ENCODE measurements at regions not wholly inside any gene's neighbourhood (a gene's known extent, or its start where the extent isn't known, plus 50 kb on each side); places are given as distances from the start of the nearest gene placed in this dataset.

DNA sequence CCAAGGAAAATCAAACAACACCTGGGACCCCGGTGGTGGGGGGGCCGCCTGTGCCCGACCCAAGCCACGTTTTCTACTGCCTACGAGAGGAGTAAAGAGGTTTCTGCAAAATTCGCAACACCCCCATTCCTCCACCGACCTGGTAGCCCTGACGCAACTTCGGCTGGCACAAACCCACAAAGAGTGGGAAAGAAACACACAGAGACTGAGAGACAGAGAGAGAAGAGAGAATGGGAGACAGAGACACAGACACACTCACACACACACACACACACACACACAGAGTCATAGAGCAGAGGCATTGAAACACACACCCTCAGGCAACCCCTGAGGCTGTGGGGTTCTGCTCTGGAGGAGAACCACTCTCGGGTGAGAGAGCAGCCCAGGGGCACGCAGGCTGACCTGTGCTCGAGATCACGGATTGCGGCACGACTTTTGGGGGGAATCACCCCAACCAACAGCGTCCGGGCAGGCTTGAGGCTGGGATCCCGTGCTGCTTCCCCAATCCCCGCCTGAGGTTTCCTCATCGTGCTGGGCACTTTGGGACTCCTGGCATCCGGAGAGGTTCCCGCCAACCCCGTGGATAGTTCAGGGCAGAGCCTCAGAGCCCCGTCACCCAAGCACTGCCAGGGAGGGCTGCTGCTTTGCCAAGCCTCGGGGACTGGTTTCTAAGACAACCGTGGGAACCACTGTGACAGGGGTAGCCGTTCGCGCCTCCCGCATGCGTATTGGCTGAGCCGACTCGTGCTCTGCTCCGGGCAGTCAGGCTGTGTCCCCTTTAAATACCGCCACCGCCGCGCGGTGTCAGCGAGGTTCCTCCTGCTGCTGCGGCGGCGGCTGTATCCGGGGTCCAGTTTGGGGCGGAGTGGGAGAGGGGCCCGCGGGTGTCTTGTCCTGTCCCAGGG lies 682.4 kb upstream of the TPTE start (continued):
- TF ChIP-seq, protein P1, sequence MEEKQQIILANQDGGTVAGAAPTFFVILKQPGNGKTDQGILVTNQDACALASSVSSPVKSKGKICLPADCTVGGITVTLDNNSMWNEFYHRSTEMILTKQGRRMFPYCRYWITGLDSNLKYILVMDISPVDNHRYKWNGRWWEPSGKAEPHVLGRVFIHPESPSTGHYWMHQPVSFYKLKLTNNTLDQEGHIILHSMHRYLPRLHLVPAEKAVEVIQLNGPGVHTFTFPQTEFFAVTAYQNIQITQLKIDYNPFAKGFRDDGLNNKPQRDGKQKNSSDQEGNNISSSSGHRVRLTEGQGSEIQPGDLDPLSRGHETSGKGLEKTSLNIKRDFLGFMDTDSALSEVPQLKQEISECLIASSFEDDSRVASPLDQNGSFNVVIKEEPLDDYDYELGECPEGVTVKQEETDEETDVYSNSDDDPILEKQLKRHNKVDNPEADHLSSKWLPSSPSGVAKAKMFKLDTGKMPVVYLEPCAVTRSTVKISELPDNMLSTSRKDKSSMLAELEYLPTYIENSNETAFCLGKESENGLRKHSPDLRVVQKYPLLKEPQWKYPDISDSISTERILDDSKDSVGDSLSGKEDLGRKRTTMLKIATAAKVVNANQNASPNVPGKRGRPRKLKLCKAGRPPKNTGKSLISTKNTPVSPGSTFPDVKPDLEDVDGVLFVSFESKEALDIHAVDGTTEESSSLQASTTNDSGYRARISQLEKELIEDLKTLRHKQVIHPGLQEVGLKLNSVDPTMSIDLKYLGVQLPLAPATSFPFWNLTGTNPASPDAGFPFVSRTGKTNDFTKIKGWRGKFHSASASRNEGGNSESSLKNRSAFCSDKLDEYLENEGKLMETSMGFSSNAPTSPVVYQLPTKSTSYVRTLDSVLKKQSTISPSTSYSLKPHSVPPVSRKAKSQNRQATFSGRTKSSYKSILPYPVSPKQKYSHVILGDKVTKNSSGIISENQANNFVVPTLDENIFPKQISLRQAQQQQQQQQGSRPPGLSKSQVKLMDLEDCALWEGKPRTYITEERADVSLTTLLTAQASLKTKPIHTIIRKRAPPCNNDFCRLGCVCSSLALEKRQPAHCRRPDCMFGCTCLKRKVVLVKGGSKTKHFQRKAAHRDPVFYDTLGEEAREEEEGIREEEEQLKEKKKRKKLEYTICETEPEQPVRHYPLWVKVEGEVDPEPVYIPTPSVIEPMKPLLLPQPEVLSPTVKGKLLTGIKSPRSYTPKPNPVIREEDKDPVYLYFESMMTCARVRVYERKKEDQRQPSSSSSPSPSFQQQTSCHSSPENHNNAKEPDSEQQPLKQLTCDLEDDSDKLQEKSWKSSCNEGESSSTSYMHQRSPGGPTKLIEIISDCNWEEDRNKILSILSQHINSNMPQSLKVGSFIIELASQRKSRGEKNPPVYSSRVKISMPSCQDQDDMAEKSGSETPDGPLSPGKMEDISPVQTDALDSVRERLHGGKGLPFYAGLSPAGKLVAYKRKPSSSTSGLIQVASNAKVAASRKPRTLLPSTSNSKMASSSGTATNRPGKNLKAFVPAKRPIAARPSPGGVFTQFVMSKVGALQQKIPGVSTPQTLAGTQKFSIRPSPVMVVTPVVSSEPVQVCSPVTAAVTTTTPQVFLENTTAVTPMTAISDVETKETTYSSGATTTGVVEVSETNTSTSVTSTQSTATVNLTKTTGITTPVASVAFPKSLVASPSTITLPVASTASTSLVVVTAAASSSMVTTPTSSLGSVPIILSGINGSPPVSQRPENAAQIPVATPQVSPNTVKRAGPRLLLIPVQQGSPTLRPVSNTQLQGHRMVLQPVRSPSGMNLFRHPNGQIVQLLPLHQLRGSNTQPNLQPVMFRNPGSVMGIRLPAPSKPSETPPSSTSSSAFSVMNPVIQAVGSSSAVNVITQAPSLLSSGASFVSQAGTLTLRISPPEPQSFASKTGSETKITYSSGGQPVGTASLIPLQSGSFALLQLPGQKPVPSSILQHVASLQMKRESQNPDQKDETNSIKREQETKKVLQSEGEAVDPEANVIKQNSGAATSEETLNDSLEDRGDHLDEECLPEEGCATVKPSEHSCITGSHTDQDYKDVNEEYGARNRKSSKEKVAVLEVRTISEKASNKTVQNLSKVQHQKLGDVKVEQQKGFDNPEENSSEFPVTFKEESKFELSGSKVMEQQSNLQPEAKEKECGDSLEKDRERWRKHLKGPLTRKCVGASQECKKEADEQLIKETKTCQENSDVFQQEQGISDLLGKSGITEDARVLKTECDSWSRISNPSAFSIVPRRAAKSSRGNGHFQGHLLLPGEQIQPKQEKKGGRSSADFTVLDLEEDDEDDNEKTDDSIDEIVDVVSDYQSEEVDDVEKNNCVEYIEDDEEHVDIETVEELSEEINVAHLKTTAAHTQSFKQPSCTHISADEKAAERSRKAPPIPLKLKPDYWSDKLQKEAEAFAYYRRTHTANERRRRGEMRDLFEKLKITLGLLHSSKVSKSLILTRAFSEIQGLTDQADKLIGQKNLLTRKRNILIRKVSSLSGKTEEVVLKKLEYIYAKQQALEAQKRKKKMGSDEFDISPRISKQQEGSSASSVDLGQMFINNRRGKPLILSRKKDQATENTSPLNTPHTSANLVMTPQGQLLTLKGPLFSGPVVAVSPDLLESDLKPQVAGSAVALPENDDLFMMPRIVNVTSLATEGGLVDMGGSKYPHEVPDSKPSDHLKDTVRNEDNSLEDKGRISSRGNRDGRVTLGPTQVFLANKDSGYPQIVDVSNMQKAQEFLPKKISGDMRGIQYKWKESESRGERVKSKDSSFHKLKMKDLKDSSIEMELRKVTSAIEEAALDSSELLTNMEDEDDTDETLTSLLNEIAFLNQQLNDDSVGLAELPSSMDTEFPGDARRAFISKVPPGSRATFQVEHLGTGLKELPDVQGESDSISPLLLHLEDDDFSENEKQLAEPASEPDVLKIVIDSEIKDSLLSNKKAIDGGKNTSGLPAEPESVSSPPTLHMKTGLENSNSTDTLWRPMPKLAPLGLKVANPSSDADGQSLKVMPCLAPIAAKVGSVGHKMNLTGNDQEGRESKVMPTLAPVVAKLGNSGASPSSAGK (IDR thresholded peaks at IDR 0.05), result peak; percentile 98
- TF ChIP-seq EP400 (IDR thresholded peaks at IDR 0.05) (peak; percentile 40; the same call in 1 of the 2 replicates), ASH1L (IDR thresholded peaks at IDR 0.05; ENCODE audit: borderline replicate concordance, low read depth, partially characterized antibody) (no peak), TAF1 (IDR thresholded peaks at IDR 0.05; ENCODE audit: control insufficient read depth, extremely low read depth, insufficient read depth, low read length, severe bottlenecking) (peak; percentile 27), ZNF274 (IDR thresholded peaks at IDR 0.05; ENCODE audit: borderline replicate concordance, low read depth, low read length) (no peak), KAT2B (IDR thresholded peaks at IDR 0.05; ENCODE audit: low read depth, low read length) (no peak), BHLHE40 (IDR thresholded peaks at IDR 0.05; ENCODE audit: low read length) (peak; percentile 57), PPARD (CRISPR knock-in tag; IDR thresholded peaks at IDR 0.05) (no peak)
- TF ChIP-seq, protein P2, sequence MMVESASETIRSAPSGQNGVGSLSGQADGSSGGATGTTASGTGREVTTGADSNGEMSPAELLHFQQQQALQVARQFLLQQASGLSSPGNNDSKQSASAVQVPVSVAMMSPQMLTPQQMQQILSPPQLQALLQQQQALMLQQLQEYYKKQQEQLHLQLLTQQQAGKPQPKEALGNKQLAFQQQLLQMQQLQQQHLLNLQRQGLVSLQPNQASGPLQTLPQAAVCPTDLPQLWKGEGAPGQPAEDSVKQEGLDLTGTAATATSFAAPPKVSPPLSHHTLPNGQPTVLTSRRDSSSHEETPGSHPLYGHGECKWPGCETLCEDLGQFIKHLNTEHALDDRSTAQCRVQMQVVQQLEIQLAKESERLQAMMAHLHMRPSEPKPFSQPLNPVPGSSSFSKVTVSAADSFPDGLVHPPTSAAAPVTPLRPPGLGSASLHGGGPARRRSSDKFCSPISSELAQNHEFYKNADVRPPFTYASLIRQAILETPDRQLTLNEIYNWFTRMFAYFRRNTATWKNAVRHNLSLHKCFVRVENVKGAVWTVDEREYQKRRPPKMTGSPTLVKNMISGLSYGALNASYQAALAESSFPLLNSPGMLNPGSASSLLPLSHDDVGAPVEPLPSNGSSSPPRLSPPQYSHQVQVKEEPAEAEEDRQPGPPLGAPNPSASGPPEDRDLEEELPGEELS (CRISPR knock-in tag; IDR thresholded peaks at IDR 0.05; ENCODE audit: borderline replicate concordance), result peak; percentile 27; the same call in 1 of the 2 replicates
